ENCODE measurements at regions not wholly inside any gene's neighbourhood (a gene's known extent, or its start where the extent isn't known, plus 50 kb on each side); places are given as distances from the start of the nearest gene placed in this dataset.

DNA sequence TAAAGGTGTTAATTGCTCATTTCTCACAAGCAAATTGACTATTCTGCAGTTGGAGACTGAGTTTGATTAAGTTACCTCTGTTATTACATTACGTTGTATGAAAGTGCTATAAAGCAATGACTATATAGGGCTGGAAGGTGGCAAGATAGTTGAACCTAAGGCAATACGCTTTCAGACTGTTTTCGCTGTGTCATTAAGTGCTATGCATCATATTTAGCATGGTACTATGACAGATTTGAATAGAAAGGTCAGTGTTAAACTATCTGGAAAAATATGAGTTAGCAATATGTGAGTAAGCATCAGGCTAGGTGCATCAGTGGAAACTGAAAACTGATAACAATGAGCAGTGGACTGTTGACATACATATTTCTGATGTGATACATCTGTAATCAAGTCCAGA is 206.0 kb upstream of the ARHGAP24 start:
- ChIA-PET CTCF (no interaction called here), POLR2A (ENCODE audit: low non-redundant PET) (no interaction called here)
- H3K36me3 ChIP-seq (ENCODE audit: insufficient read depth, low read length, poor library complexity, severe bottlenecking): no peaks in the 10 kb centered on the region
- H3K27ac ChIP-seq (ENCODE audit: low read depth, low read length, poor library complexity, severe bottlenecking): no peak overlapping the region
- H3K4me1 ChIP-seq (ENCODE audit: insufficient read depth, low read length, poor library complexity, severe bottlenecking): no peaks in the 10 kb centered on the region
- H3K27me3 ChIP-seq (replicated peaks; ENCODE audit: insufficient read depth, low read depth, low read length, poor library complexity): no peaks in the 10 kb centered on the region
- no peak overlapping the region for H3K4me3 ChIP-seq (ENCODE audit: low read depth, low read length, poor library complexity, severe bottlenecking)
- intact Hi-C loops (cut with micrococcal nuclease; ENCODE audit: unreplicated experiment): no loop called here
- TF ChIP-seq, protein P1, sequence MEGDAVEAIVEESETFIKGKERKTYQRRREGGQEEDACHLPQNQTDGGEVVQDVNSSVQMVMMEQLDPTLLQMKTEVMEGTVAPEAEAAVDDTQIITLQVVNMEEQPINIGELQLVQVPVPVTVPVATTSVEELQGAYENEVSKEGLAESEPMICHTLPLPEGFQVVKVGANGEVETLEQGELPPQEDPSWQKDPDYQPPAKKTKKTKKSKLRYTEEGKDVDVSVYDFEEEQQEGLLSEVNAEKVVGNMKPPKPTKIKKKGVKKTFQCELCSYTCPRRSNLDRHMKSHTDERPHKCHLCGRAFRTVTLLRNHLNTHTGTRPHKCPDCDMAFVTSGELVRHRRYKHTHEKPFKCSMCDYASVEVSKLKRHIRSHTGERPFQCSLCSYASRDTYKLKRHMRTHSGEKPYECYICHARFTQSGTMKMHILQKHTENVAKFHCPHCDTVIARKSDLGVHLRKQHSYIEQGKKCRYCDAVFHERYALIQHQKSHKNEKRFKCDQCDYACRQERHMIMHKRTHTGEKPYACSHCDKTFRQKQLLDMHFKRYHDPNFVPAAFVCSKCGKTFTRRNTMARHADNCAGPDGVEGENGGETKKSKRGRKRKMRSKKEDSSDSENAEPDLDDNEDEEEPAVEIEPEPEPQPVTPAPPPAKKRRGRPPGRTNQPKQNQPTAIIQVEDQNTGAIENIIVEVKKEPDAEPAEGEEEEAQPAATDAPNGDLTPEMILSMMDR (conservative IDR thresholded peaks at IDR 0.05; ENCODE audit: low read depth, low read length): no peak
- no peak for TF ChIP-seq EZH2 (IDR thresholded peaks at IDR 0.05; ENCODE audit: borderline replicate concordance, low read depth, low read length, poor library complexity, severe bottlenecking)
- no peak for DNase-seq (ENCODE audit: low spot score)
- no peaks in the 10 kb centered on the region for H3K9me3 ChIP-seq (ENCODE audit: low read depth, low read length, poor library complexity, severe bottlenecking)
- BruUV-seq (replicated peaks): no TSS peak

- no TSS peak for BruUV-seq (replicated peaks)
- no peak overlapping the region for H3K27ac ChIP-seq (ENCODE audit: low read depth, low read length, poor library complexity, severe bottlenecking)
These were observed 200.0 kb upstream of the ARHGAP24 start for GRCh38 chr4:85274955-85275354.

DNA sequence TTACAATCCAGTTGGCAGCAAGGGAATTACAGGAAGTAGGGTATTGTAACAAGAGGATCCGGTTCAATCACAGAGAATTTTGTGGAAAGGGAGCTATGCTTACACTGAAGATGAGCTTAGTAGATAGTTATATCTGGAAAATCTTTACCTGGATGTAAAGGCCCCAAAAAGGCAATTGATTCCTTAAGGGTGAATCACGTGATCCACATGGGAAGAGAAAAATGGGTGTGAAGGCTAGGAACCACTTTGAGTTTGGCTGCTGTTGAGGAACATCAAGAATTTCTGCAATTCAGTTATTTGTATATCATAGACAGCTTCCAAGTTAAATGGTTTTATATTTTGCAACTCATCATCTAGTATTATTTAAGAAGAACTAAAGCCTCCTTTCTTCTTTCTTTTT is 194.0 kb upstream of the ARHGAP24 start:
- intact Hi-C loops (cut with micrococcal nuclease; ENCODE audit: unreplicated experiment): no loop called here
- Histone ChIP-seq H3K27me3 (replicated peaks; ENCODE audit: insufficient read depth, low read depth, low read length, poor library complexity) (no peaks in the 10 kb centered on the region), H3K4me1 (ENCODE audit: insufficient read depth, low read length, poor library complexity, severe bottlenecking) (no peaks in the 10 kb centered on the region), H3K9me3 (ENCODE audit: low read depth, low read length, poor library complexity, severe bottlenecking) (no peaks in the 10 kb centered on the region), H3K36me3 (ENCODE audit: insufficient read depth, low read length, poor library complexity, severe bottlenecking) (no peaks in the 10 kb centered on the region), H3K4me3 (ENCODE audit: low read depth, low read length, poor library complexity, severe bottlenecking) (no peak overlapping the region), H3K27ac (ENCODE audit: low read depth, low read length, poor library complexity, severe bottlenecking) (no peak overlapping the region)
- ChIA-PET CTCF (no interaction called here), POLR2A (ENCODE audit: low non-redundant PET) (no interaction called here)
- DNase-seq (ENCODE audit: low spot score): no peak
- TF ChIP-seq, protein P1 (conservative IDR thresholded peaks at IDR 0.05; ENCODE audit: low read depth, low read length): no peak
- no peak for TF ChIP-seq EZH2 (IDR thresholded peaks at IDR 0.05; ENCODE audit: borderline replicate concordance, low read depth, low read length, poor library complexity, severe bottlenecking)
- BruUV-seq (replicated peaks): no TSS peak

More at GRCh38 chr4:85274955-85275354, 200.0 kb upstream of the ARHGAP24 start:
- Histone ChIP-seq H3K4me3 (ENCODE audit: low read depth, low read length, poor library complexity, severe bottlenecking) (no peak overlapping the region), H3K27me3 (replicated peaks; ENCODE audit: insufficient read depth, low read depth, low read length, poor library complexity) (no peaks in the 10 kb centered on the region), H3K9me3 (ENCODE audit: low read depth, low read length, poor library complexity, severe bottlenecking) (no peaks in the 10 kb centered on the region), H3K4me1 (ENCODE audit: insufficient read depth, low read length, poor library complexity, severe bottlenecking) (no peaks in the 10 kb centered on the region), H3K36me3 (ENCODE audit: insufficient read depth, low read length, poor library complexity, severe bottlenecking) (no peaks in the 10 kb centered on the region)
- ChIA-PET CTCF (no interaction called here), POLR2A (ENCODE audit: low non-redundant PET) (no interaction called here)
- intact Hi-C loops (cut with micrococcal nuclease; ENCODE audit: unreplicated experiment): no loop called here
- TF ChIP-seq EZH2 (IDR thresholded peaks at IDR 0.05; ENCODE audit: borderline replicate concordance, low read depth, low read length, poor library complexity, severe bottlenecking): no peak
- TF ChIP-seq, protein P1 (conservative IDR thresholded peaks at IDR 0.05; ENCODE audit: low read depth, low read length): no peak
- no peak for DNase-seq (ENCODE audit: low spot score)
